ENCODE measurements at regions not wholly inside any gene's neighbourhood (a gene's known extent, or its start where the extent isn't known, plus 50 kb on each side); places are given as distances from the start of the nearest gene placed in this dataset.
"Not testable (repeated sequence)": the region's sequence is repeated elsewhere in the genome, so short reads cannot be mapped to it uniquely, and the experiment has no call there.

GRCh38 chr5:25701936-25702335 lies 1057.2 kb upstream of the CDH10 start:
- TF ChIP-seq, protein P1, sequence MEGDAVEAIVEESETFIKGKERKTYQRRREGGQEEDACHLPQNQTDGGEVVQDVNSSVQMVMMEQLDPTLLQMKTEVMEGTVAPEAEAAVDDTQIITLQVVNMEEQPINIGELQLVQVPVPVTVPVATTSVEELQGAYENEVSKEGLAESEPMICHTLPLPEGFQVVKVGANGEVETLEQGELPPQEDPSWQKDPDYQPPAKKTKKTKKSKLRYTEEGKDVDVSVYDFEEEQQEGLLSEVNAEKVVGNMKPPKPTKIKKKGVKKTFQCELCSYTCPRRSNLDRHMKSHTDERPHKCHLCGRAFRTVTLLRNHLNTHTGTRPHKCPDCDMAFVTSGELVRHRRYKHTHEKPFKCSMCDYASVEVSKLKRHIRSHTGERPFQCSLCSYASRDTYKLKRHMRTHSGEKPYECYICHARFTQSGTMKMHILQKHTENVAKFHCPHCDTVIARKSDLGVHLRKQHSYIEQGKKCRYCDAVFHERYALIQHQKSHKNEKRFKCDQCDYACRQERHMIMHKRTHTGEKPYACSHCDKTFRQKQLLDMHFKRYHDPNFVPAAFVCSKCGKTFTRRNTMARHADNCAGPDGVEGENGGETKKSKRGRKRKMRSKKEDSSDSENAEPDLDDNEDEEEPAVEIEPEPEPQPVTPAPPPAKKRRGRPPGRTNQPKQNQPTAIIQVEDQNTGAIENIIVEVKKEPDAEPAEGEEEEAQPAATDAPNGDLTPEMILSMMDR (conservative IDR thresholded peaks at IDR 0.05; ENCODE audit: low read depth, low read length), result no peak
- no peak overlapping the region for H3K4me3 ChIP-seq (ENCODE audit: low read depth, low read length)
- no peak for DNase-seq (ENCODE audit: low read depth)

DNA sequence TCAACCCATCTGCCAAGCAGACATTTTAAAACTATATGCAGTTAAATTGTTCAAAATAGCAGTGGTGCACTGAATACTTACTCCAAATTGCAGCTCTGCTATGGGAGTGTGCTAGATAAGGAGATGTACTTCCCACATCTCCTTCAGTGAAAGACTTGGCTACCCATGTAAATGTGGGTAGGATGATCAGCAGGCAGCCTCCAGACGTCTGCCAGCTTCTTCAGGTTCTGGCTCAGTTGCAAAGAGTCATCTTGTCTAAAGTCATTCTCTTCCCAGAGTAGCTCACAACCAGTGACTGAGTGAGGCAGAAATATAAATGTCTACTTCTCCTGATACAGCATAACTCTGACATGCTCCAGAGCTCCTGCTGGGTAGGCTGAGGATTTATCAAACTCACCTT lies 1050.0 kb upstream of the CDH10 start:
- no peak for DNase-seq (ENCODE audit: low read depth)
- TF ChIP-seq, protein P1 (conservative IDR thresholded peaks at IDR 0.05; ENCODE audit: low read depth, low read length), result no peak
- H3K4me3 ChIP-seq (ENCODE audit: low read depth, low read length), result no peak overlapping the region

DNA sequence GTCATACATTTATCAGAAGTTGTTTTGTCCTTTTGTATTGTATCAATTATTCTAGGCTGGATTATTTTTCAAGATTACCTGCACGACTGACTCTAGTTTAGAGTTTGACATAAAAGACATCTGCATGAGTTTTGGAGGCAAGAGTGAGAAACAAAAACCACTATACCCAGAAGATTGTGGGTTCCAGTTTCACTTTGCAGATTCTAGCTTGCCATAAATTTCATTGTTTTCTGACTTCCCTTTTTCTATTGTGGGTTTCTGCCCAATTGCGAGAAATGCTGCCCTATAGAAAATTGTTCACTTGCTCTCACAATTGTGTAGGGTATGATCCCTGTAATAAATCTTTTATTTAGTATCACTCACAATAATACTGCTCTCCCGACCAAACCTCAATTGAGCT lies 1043.4 kb upstream of the CDH10 start:
- DNase-seq (ENCODE audit: low read depth), result no peak
- TF ChIP-seq, protein P1 (conservative IDR thresholded peaks at IDR 0.05; ENCODE audit: low read depth, low read length), result no peak
- H3K4me3 ChIP-seq (ENCODE audit: low read depth, low read length), result no peak overlapping the region

GRCh38 chr5:25669645-25670401 lies 1025.0 kb upstream of the CDH10 start:
- no peak for DNase-seq (ENCODE audit: low read depth)
- TF ChIP-seq, protein P1 (conservative IDR thresholded peaks at IDR 0.05; ENCODE audit: low read depth, low read length), result no peak
- H3K4me3 ChIP-seq (ENCODE audit: low read depth, low read length), result no peak overlapping the region

- TF ChIP-seq, protein P1 (conservative IDR thresholded peaks at IDR 0.05; ENCODE audit: low read depth, low read length), result no peak
- H3K4me3 ChIP-seq (ENCODE audit: low read depth, low read length), result no peak overlapping the region
- DNase-seq (ENCODE audit: low read depth), result no peak
Observed at GRCh38 chr5:25662610-25663009, 1017.8 kb upstream of the CDH10 start.

DNA sequence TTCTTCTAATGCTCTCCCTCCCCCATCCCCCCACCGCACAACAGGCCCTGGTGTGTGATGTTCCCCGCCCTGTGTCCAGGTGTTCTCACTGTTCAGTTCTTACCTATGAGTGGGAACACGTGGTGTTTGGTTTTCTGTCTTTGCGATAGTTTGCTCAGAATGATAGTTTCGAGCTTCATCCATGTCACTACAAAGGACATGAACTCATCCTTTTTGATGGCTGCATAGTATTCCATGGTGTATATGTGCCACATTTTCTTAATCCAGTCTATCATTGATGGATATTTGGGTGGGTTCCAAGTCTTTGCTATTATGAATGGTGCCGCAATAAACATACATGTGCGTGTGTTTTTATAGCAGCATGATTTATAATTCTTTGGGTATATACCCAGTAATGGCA lies 1005.5 kb upstream of the CDH10 start:
- not testable (repeated sequence) for DNase-seq (ENCODE audit: low read depth); H3K4me3 ChIP-seq (ENCODE audit: low read depth, low read length)

- no peak for DNase-seq (ENCODE audit: low read depth)
- H3K4me3 ChIP-seq (ENCODE audit: low read depth, low read length), result no peak overlapping the region
- TF ChIP-seq, protein P1 (conservative IDR thresholded peaks at IDR 0.05; ENCODE audit: low read depth, low read length), result no peak
Observed at GRCh38 chr5:25649628-25650265, 1005.0 kb upstream of the CDH10 start.
